Smooth muscle cell (in vitro differentiated cells): ENCODE measurements at regions not wholly inside any gene's neighbourhood (a gene's known extent, or its start where the extent isn't known, plus 50 kb on each side); places are given as distances from the start of the nearest gene placed in this dataset.

ENCODE experiments used
- DNase-seq: peaks from one replicate; lab custom pipeline; 2025; ENCODE audit not compliant: unreplicated experiment; lab: John Stamatoyannopoulos, UW
- H2AFZ ChIP-seq: fragments of 200-600 bp; sonication (generic); 2 replicates; pipeline ENCODE4 v1.6.0; 2016; ENCODE audit warnings: antibody characterized with exemption, low read depth, mild to moderate bottlenecking
- H3F3A ChIP-seq: fragments of 200-600 bp; sonication (generic); 2 replicates; pipeline ENCODE4 v1.6.0; 2017; ENCODE audit warnings: antibody characterized with exemption, low read depth
- H3K27ac ChIP-seq: fragments of 200-600 bp; sonication (generic); 2 replicates; pipeline ENCODE4 v1.5.1; 2016; ENCODE audit warnings: low read depth, mild to moderate bottlenecking
- H3K27me3 ChIP-seq: fragments of 200-600 bp; sonication (generic); 2 replicates; pipeline ENCODE4 v1.6.1; 2016; ENCODE audit warnings: low read depth, mild to moderate bottlenecking
- H3K36me3 ChIP-seq: fragments of 200-600 bp; sonication (generic); 2 replicates; pipeline ENCODE4 v1.5.1; 2016; ENCODE audit warnings: low read depth
- H3K4me1 ChIP-seq: fragments of 200-600 bp; sonication (generic); 2 replicates; pipeline ENCODE4 v1.5.1; 2016; ENCODE audit warnings: low read depth
- H3K4me2 ChIP-seq: fragments of 200-600 bp; sonication (generic); 2 replicates; pipeline ENCODE4 v1.6.0; 2016; ENCODE audit warnings: mild to moderate bottlenecking
- H3K4me3 ChIP-seq: fragments of 200-600 bp; sonication (generic); 2 replicates; pipeline ENCODE4 v1.5.1; 2016; ENCODE audit warnings: mild to moderate bottlenecking
- H3K79me2 ChIP-seq: fragments of 200-600 bp; sonication (generic); 2 replicates; pipeline ENCODE4 v1.6.0; 2016; ENCODE audit warnings: low read depth, mild to moderate bottlenecking
- H3K9ac ChIP-seq: fragments of 200-600 bp; sonication (generic); 2 replicates; pipeline ENCODE4 v1.6.0; 2016; ENCODE audit warnings: low read depth
- H3K9me3 ChIP-seq: fragments of 200-600 bp; sonication (generic); replicated peaks from 2 replicates; pipeline ENCODE4 v1.5.1; 2016; ENCODE audit warnings: low read depth
- H4K20me1 ChIP-seq: fragments of 200-600 bp; sonication (generic); 2 replicates; pipeline ENCODE4 v1.6.0; 2016; ENCODE audit warnings: low read depth
- CTCF ChIP-seq: fragments of 200-600 bp; sonication (generic); IDR thresholded peaks from 2 replicates; pipeline ENCODE4 v1.5.1; 2017; ENCODE audit warnings: borderline replicate concordance, mild to moderate bottlenecking, antibody characterized with exemption; ENCODE audit not compliant: insufficient read depth, poor library complexity, severe bottlenecking
- WGBS: methylation state at CpG from one replicate; pipeline ENCODE4 v1.1.7; 2016; ENCODE audit warnings: low lambda C conversion rate; 5-methylcytosine and 5-hydroxymethylcytosine counted together

GRCh38 chrX:23115651-23116050, 115.9 kb downstream of the DDX53 start:
- Histone ChIP-seq H3K79me2 (no peaks in the 10 kb centered on the region), H3K4me3 (no peak overlapping the region), H3K27me3 (no peaks in the 10 kb centered on the region), H2AFZ (no peak overlapping the region), H3K9ac (no peak overlapping the region), H3K9me3 (no peaks in the 10 kb centered on the region), H3K27ac (no peak overlapping the region), H3K36me3 (no peaks in the 10 kb centered on the region), H3K4me1 (no peaks in the 10 kb centered on the region), H3F3A (no peaks in the 10 kb centered on the region), H3K4me2 (no peak overlapping the region), H4K20me1 (no peaks in the 10 kb centered on the region)
- TF ChIP-seq CTCF, result no peak
- no peak for DNase-seq
- WGBS, result 88% methylated on average over 1 of the region's 1 CpG

- Histone ChIP-seq H3K79me2 (no peaks in the 10 kb centered on the region), H3K4me2 (no peak overlapping the region), H3K9me3 (no peaks in the 10 kb centered on the region), H3K27ac (no peak overlapping the region), H2AFZ (no peak overlapping the region), H3K27me3 (no peaks in the 10 kb centered on the region), H3F3A (no peaks in the 10 kb centered on the region), H3K9ac (no peak overlapping the region), H3K36me3 (no peaks in the 10 kb centered on the region), H3K4me1 (no peaks in the 10 kb centered on the region), H3K4me3 (no peak overlapping the region), H4K20me1 (no peaks in the 10 kb centered on the region)
- 83% methylated on average over 2 of the region's 2 CpGs for WGBS
- DNase-seq, result no peak
- no peak for TF ChIP-seq CTCF
Observed at GRCh38 chrX:23118163-23118562, 118.4 kb downstream of the DDX53 start.

GRCh38 chrX:23118890-23119527, 119.2 kb downstream of the DDX53 start:
- no peak for DNase-seq
- H3K27ac ChIP-seq, result no peak overlapping the region
- H3K79me2 ChIP-seq, result no peaks in the 10 kb centered on the region
- no peaks in the 10 kb centered on the region for H3K9me3 ChIP-seq
- H3K4me1 ChIP-seq, result no peaks in the 10 kb centered on the region
- no peaks in the 10 kb centered on the region for H4K20me1 ChIP-seq
- 77% methylated on average over 6 of the region's 6 CpGs for WGBS
- no peak overlapping the region for H3K4me3 ChIP-seq
- H3K36me3 ChIP-seq, result no peaks in the 10 kb centered on the region
- no peak overlapping the region for H2AFZ ChIP-seq
- no peaks in the 10 kb centered on the region for H3K27me3 ChIP-seq
- H3K4me2 ChIP-seq, result no peak overlapping the region
- H3K9ac ChIP-seq, result no peak overlapping the region
- no peaks in the 10 kb centered on the region for H3F3A ChIP-seq
- no peak for TF ChIP-seq CTCF

GRCh38 chrX:23127586-23127985, 127.8 kb downstream of the DDX53 start:
- H3K4me1 ChIP-seq, result no peaks in the 10 kb centered on the region
- H3K36me3 ChIP-seq, result no peaks in the 10 kb centered on the region

More at GRCh38 chrX:23127586-23127985, 127.8 kb downstream of the DDX53 start:
- Histone ChIP-seq H4K20me1 (no peaks in the 10 kb centered on the region), H3K27ac (no peak overlapping the region), H3K79me2 (no peaks in the 10 kb centered on the region), H3F3A (no peaks in the 10 kb centered on the region), H3K9me3 (no peaks in the 10 kb centered on the region), H3K9ac (no peak overlapping the region), H3K27me3 (no peaks in the 10 kb centered on the region), H3K4me2 (no peak overlapping the region), H3K4me3 (no peak overlapping the region), H2AFZ (no peak overlapping the region)
- no peak for DNase-seq
- 84% methylated on average over 4 of the region's 4 CpGs for WGBS
- no peak for TF ChIP-seq CTCF
